ENCODE measurements at regions not wholly inside any gene's neighbourhood (a gene's known extent, or its start where the extent isn't known, plus 50 kb on each side); places are given as distances from the start of the nearest gene placed in this dataset.

GRCh38 chrX:93580634-93581033 lies 92.7 kb downstream of the NAP1L3 start:
- TF ChIP-seq YY1 (IDR thresholded peaks at IDR 0.05; ENCODE audit: low read depth) (no peak), CEBPB (IDR thresholded peaks at IDR 0.05) (no peak), ZBTB7A (IDR thresholded peaks at IDR 0.05; ENCODE audit: low read depth) (no peak), EP300 (IDR thresholded peaks at IDR 0.05; ENCODE audit: borderline replicate concordance) (no peak), REST (IDR thresholded peaks at IDR 0.05; ENCODE audit: low read depth) (no peak), TEAD4 (IDR thresholded peaks at IDR 0.05) (no peak), CREB1 (IDR thresholded peaks at IDR 0.05; ENCODE audit: low read depth) (no peak)
